Adipocyte (in vitro differentiated cells): ENCODE measurements at regions not wholly inside any gene's neighbourhood (a gene's known extent, or its start where the extent isn't known, plus 50 kb on each side); places are given as distances from the start of the nearest gene placed in this dataset.

Experiments
- DNase-seq: peaks from one replicate; pipeline ENCODE4 v3.0.0-alpha.2; 2015; ENCODE audit warnings: low read depth
- H3K27me3 ChIP-seq: replicated peaks from 2 replicates; pipeline ENCODE4 v1.7.0; 2013; ENCODE audit warnings: mild to moderate bottlenecking, low read length, moderate library complexity; ENCODE audit not compliant: control insufficient read depth, insufficient read depth
- H3K36me3 ChIP-seq: 2 replicates; pipeline ENCODE4 v1.7.0; 2013; ENCODE audit warnings: low read length, mild to moderate bottlenecking, moderate library complexity; ENCODE audit not compliant: control insufficient read depth, insufficient read depth, severe bottlenecking
- H3K4me1 ChIP-seq: 2 replicates; pipeline ENCODE4 v1.7.0; 2013; ENCODE audit warnings: mild to moderate bottlenecking, low read length, moderate library complexity; ENCODE audit not compliant: control insufficient read depth, insufficient read depth
- H3K4me3 ChIP-seq: 2 replicates; pipeline ENCODE4 v1.7.0; 2013; ENCODE audit warnings: mild to moderate bottlenecking, low read length, moderate library complexity
- H3K9ac ChIP-seq: 2 replicates; pipeline ENCODE4 v1.7.0; 2013; ENCODE audit warnings: mild to moderate bottlenecking, low read length, moderate library complexity
- H3K9me3 ChIP-seq: 2 replicates; pipeline ENCODE4 v1.7.0; 2013; ENCODE audit warnings: mild to moderate bottlenecking, low read length, moderate library complexity; ENCODE audit not compliant: control insufficient read depth

DNA sequence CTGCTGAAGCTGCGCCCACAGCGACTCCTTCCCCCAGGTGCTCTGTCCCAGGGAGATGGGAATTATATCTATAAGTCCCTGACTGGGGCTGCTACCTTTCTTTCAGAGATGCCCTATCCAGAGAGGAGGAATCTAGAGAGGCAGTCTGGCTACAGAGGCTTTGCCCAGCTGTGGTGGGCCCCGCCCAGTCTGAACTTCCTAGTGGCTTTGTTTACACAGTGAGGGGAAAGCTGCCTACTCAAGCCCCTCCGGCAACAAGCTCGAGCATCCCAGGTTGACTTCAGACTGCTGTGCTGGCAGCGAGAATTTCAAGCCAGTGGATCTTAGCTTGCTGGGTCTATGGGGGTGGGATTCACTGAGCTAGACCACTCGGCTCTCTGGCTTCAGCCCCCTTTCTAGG lies 152.5 kb upstream of the MAP3K7 start:
- Histone ChIP-seq H3K4me3 (no peak overlapping the region), H3K36me3 (no peaks in the 10 kb centered on the region), H3K9ac (no peak overlapping the region), H3K4me1 (no peaks in the 10 kb centered on the region), H3K9me3 (peaks cover 9% of the 10 kb centered on the region), H3K27me3 (no peaks in the 10 kb centered on the region)
- no peak for DNase-seq

DNA sequence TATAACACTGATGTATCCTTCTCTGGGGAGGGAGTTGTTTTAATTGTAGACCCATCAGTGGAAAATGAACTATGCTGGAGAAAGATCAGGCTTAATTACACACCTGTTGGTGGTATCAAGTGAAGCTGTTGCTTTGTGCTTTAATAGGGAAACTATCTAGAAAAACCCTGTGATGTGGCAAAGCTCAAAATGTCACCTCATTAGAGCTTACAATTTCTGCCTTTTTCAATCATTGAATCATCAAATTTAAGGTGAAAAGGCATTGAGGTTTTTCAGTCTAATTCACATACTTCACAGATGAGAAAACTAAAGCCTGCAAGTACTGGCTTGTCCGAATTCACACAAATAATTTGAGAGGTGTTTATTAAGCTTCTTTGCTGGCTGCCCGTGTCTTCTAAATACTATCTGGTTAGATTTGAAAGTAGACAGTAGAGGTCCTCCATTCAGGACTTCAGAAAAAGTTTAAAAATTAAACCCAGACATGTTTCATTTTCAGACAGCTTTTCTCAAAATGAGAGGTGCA lies 143.3 kb upstream of the MAP3K7 start:
- DNase-seq: no peak
- H3K27me3 ChIP-seq: no peaks in the 10 kb centered on the region
- no peaks in the 10 kb centered on the region for H3K9me3 ChIP-seq
- H3K4me1 ChIP-seq: no peaks in the 10 kb centered on the region
- H3K36me3 ChIP-seq: no peaks in the 10 kb centered on the region
- no peak overlapping the region for H3K9ac ChIP-seq
- H3K4me3 ChIP-seq: no peak overlapping the region

- no peaks in the 10 kb centered on the region for H3K9me3 ChIP-seq
- no peak overlapping the region for H3K4me3 ChIP-seq
- H3K9ac ChIP-seq: no peak overlapping the region
- H3K36me3 ChIP-seq: no peaks in the 10 kb centered on the region
- no peak for DNase-seq
- H3K4me1 ChIP-seq: no peaks in the 10 kb centered on the region
- H3K27me3 ChIP-seq: no peaks in the 10 kb centered on the region
These were observed 142.2 kb upstream of the MAP3K7 start for GRCh38 chr6:90729057-90729456.

GRCh38 chr6:90722648-90723047 lies 135.8 kb upstream of the MAP3K7 start:
- peaks cover 4% of the 10 kb centered on the region for H3K27me3 ChIP-seq
- H3K9me3 ChIP-seq: no peaks in the 10 kb centered on the region
- no peak overlapping the region for H3K9ac ChIP-seq
- no peaks in the 10 kb centered on the region for H3K36me3 ChIP-seq
- no peak overlapping the region for H3K4me3 ChIP-seq
- no peaks in the 10 kb centered on the region for H3K4me1 ChIP-seq
- DNase-seq: no peak

DNA sequence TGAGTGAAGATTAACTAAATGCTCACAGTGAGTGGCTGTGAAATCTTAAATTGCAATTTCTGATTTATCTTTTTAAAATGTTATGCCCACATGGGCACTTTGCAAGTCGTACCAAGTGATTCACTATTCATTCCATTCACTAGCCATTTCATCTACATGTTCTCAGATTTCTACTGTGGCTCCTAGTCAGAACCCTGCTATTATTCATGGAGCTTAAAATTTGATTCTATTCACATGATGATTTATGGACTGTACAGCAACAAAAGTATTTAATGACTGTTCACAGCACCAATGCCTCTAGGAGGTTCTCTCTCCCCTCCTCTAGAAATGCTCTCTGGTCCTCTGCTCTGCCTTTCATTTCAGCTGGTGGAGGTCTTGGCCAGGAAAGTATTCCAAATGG lies 133.5 kb upstream of the MAP3K7 start:
- Histone ChIP-seq H3K4me3 (no peak overlapping the region), H3K36me3 (no peaks in the 10 kb centered on the region)

DNA sequence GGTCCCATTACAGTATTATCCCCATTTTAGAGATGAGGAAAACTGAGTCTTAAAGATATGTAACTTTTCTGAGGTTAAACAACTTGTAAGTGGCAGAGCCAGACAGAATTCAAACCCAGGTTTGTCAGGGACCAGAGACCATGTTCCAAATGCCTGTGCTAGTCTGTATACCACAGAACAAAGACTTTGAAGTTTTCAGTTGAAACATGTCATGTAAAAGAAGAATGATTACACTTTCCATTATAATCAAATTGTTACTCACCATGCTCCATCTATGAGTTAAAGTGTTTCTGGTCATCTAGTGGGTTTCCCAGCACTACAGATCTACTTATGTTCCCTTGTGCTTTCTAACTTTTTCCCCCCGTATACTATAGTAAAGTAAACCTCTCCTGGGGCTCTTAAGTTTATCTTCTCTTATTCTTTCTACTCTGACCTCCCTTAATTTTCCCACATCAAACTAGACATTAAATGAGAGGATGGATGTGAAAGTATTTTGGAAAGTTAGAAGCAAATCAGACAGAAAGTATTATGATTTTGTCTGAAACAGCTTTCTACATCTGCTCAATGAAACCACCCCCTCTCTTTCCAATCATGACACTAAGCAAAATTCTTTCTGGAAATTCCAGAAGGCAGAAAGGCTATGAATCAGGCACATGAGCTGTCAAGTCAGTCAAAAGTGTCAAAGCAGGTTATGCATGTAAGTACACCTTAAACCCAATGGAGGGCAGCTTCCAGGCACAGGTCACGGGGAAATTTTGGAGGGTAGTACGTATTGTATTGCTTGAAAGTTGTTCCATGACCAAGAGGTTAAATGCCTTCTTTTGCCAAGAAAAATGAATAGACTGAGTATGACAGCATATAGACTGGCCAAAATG lies 132.7 kb upstream of the MAP3K7 start:
- Histone ChIP-seq H3K36me3 (no peaks in the 10 kb centered on the region), H3K9me3 (no peaks in the 10 kb centered on the region), H3K4me1 (no peaks in the 10 kb centered on the region), H3K9ac (no peak overlapping the region), H3K27me3 (peaks cover 13% of the 10 kb centered on the region), H3K4me3 (no peak overlapping the region)
- no peak for DNase-seq

More for the DNA sequence above, 133.5 kb upstream of the MAP3K7 start:
- Histone ChIP-seq H3K9ac (no peak overlapping the region), H3K4me1 (no peaks in the 10 kb centered on the region), H3K9me3 (no peaks in the 10 kb centered on the region), H3K27me3 (peaks cover 13% of the 10 kb centered on the region)
- DNase-seq: no peak

GRCh38 chr6:90716376-90716775 lies 129.5 kb upstream of the MAP3K7 start:
- DNase-seq: no peak
- Histone ChIP-seq H3K9ac (no peak overlapping the region), H3K4me3 (no peak overlapping the region), H3K4me1 (no peaks in the 10 kb centered on the region), H3K36me3 (no peaks in the 10 kb centered on the region), H3K9me3 (no peaks in the 10 kb centered on the region), H3K27me3 (peaks cover 18% of the 10 kb centered on the region)

- Histone ChIP-seq H3K9me3 (no peaks in the 10 kb centered on the region), H3K4me1 (no peaks in the 10 kb centered on the region), H3K36me3 (no peaks in the 10 kb centered on the region), H3K4me3 (no peak overlapping the region), H3K9ac (no peak overlapping the region), H3K27me3 (peaks cover 18% of the 10 kb centered on the region)
- DNase-seq: no peak
These were observed 128.3 kb upstream of the MAP3K7 start for GRCh38 chr6:90715093-90715655.

GRCh38 chr6:90714319-90714718 lies 127.4 kb upstream of the MAP3K7 start:
- Histone ChIP-seq H3K4me1 (no peaks in the 10 kb centered on the region), H3K27me3 (peaks cover 18% of the 10 kb centered on the region), H3K9me3 (no peaks in the 10 kb centered on the region), H3K36me3 (no peaks in the 10 kb centered on the region), H3K9ac (no peak overlapping the region), H3K4me3 (no peak overlapping the region)
- DNase-seq: no peak

- Histone ChIP-seq H3K36me3 (no peaks in the 10 kb centered on the region), H3K4me3 (no peak overlapping the region), H3K27me3 (peaks cover 9% of the 10 kb centered on the region), H3K9me3 (no peaks in the 10 kb centered on the region), H3K4me1 (no peaks in the 10 kb centered on the region), H3K9ac (no peak overlapping the region)
- DNase-seq: no peak
These were observed 125.2 kb upstream of the MAP3K7 start for GRCh38 chr6:90712114-90712513.

DNA sequence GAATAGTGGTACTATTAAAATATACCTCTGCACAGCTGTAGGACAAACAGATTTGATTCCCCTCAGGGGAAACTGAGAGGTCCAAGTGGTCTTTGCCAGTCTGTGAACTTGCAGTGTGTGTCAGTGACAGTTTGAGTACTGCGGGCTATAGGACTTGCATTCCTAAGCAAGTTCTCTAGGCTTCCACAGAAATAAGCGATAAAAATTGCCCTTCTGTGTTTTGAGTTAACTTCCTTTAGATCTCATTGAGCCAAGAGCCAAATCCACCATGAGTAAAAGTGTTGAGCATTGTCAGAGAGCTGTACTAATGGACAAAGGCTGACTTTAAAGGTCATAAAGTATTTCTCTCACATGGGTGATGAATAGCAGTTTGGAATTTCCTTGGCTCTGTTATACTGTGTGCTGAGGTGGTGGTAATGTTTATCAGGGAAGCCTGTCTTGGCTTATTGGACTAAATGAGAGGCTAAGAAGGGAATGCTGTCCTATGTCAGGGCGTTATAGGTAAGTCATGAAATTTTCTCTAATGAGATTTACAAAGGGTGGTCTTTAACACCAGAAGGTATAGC lies 122.6 kb upstream of the MAP3K7 start:
- H3K4me3 ChIP-seq: no peak overlapping the region
- H3K27me3 ChIP-seq: peaks cover 5% of the 10 kb centered on the region
- no peaks in the 10 kb centered on the region for H3K9me3 ChIP-seq
- no peak overlapping the region for H3K9ac ChIP-seq
- H3K36me3 ChIP-seq: no peaks in the 10 kb centered on the region
- no peak for DNase-seq
- no peaks in the 10 kb centered on the region for H3K4me1 ChIP-seq
